Sigmoid colon (tissue), 6 donors: ENCODE measurements at regions not wholly inside any gene's neighbourhood (a gene's known extent, or its start where the extent isn't known, plus 50 kb on each side); places are given as distances from the start of the nearest gene placed in this dataset.

Experiments
- DNase-seq: peaks from one replicate; pipeline ENCODE4 v3.0.0-alpha.2; 2019
- H3K27ac ChIP-seq, 4 donors: fragments of 200-600 bp; sonication (generic); one replicate each; pipeline ENCODE4 v1.5.1; 2016 to 2019; ENCODE audit warnings: mild to moderate bottlenecking in 1 of 4
- H3K27me3 ChIP-seq, 3 donors: fragments of 200-600 bp; sonication (generic); one replicate each; pipeline ENCODE4 v1.5.1; 2019; ENCODE audit warnings: mild to moderate bottlenecking in 1 of 3
- H3K36me3 ChIP-seq, 4 donors: fragments of 200-600 bp; sonication (generic); one replicate each; pipeline ENCODE4 v1.5.1; 2016 to 2019
- H3K4me1 ChIP-seq, 4 donors: fragments of 200-600 bp; sonication (generic); one replicate each; pipeline ENCODE4 v1.5.1; 2017 to 2019
- H3K4me3 ChIP-seq, 4 donors: fragments of 200-600 bp; sonication (generic); one replicate each; pipeline ENCODE4 v1.5.1; 2017 to 2019; ENCODE audit warnings: mild to moderate bottlenecking in 2 of 4, moderate library complexity in 1 of 4
- H3K9me3 ChIP-seq, 4 donors: fragments of 200-600 bp in 3 of 4; sonication (generic) in 3 of 4; one replicate each; pipeline versions ENCODE4 v1.5.1 to v1.6.1; 2013 to 2019
- EP300 ChIP-seq, 4 donors: sonication (generic); formaldehyde crosslinking; IDR thresholded peaks; one replicate each; pipeline ENCODE4 v1.6.1; 2017; ENCODE audit warnings: antibody characterized with exemption in 4 of 4
- POLR2A ChIP-seq, 2 donors: fragments of 450-650 bp; IDR thresholded peaks; one replicate each; pipeline ENCODE4 v1.6.1; 2016; ENCODE audit warnings: antibody characterized with exemption in 2 of 2, mild to moderate bottlenecking in 2 of 2, moderate library complexity in 2 of 2
- POLR2AphosphoS5 ChIP-seq, 4 donors: sonication (generic); formaldehyde crosslinking; IDR thresholded peaks; one replicate each; pipeline ENCODE4 v1.6.1; 2017; ENCODE audit warnings: antibody characterized with exemption in 4 of 4
- WGBS, 2 donors: extraction: QIAGEN DNeasy Blood & Tissue Kit; methylation state at CpG; one replicate each; pipeline ENCODE4 v1.1.7; 2013; 5-methylcytosine and 5-hydroxymethylcytosine counted together
- intact Hi-C: fragments of 100-400 bp; cut with DNase I; formaldehyde crosslinking; loops from one replicate; pipeline ENCODE4 v1.15.1; 2023
- TF ChIP-seq, protein P1 (sequence below), 4 experiments: fragments of 450-650 bp in 3 of 4; fragments of 200-600 bp in 1 of 4; IDR thresholded peaks; one replicate each; pipeline ENCODE4 v1.5.1; 2016 to 2019; ENCODE audit warnings: antibody characterized with exemption in 4 of 4, mild to moderate bottlenecking in 3 of 4, moderate library complexity in 2 of 4
- donor health status: healthy with polysubstance abuse.
- donor health status: healthy.

DNA sequence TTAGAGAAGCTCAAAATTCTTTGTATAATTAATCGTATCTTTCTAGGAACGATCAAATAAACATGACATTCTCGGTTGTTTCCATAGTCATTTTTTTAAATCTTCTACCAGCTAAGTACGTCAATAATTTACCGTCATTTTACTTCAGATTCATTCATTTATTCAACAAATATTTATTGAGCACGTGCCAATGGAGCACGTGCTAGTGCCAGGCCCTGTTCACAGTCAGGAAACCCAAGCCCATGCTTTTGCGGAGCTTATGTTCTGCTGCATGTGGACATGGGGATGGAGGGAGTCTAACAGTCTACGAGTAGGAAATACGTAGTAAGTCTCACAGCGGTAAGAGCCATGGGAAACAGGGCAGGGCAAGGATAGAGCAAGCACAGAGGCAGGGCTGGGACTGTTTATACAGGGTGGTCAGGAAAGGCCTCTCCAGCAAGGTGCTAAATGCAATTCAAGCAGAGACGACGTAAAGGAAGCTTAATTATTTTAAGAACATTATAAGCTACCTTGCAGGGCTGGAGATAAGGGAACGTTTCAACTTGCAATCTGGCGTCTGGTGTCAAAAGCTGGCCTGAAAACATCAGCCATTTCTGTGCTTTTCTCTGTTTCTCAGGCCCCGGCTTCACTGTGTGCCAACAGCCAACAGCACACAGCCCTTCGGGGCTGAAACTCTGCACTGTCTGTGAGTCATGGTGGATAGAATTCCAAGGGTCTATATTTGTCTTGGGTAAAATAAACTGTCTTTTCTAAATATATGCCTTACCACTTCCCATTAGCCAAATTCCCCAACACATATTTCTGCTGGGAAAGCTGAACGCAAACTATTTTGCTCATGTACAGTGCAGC lies 517.1 kb upstream of the ZFP42 start:
- no peak for DNase-seq
- peak overlapping the region; percentile 63 to 79 (median 73) for H3K27ac ChIP-seq
- no peak overlapping the region for H3K4me3 ChIP-seq
- no peaks in the 10 kb centered on the region for H3K27me3 ChIP-seq
- H3K36me3 ChIP-seq: no peaks in the 10 kb centered on the region
- TF ChIP-seq POLR2A (IDR thresholded peaks at IDR 0.05): no peak
- TF ChIP-seq, protein P1, sequence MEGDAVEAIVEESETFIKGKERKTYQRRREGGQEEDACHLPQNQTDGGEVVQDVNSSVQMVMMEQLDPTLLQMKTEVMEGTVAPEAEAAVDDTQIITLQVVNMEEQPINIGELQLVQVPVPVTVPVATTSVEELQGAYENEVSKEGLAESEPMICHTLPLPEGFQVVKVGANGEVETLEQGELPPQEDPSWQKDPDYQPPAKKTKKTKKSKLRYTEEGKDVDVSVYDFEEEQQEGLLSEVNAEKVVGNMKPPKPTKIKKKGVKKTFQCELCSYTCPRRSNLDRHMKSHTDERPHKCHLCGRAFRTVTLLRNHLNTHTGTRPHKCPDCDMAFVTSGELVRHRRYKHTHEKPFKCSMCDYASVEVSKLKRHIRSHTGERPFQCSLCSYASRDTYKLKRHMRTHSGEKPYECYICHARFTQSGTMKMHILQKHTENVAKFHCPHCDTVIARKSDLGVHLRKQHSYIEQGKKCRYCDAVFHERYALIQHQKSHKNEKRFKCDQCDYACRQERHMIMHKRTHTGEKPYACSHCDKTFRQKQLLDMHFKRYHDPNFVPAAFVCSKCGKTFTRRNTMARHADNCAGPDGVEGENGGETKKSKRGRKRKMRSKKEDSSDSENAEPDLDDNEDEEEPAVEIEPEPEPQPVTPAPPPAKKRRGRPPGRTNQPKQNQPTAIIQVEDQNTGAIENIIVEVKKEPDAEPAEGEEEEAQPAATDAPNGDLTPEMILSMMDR (IDR thresholded peaks at IDR 0.05): no peak
- TF ChIP-seq EP300 (IDR thresholded peaks at IDR 0.05): no peak
- no peak for TF ChIP-seq POLR2AphosphoS5 (IDR thresholded peaks at IDR 0.05)
- 47 to 60% methylated on average over 18 of the region's 18 CpGs for WGBS, 2 donors
- peaks cover 0 to 54% (median 35%) of the 10 kb centered on the region in 4 donors for H3K4me1 ChIP-seq
- H3K9me3 ChIP-seq: no peaks in the 10 kb centered on the region
- intact Hi-C loops: no loop called here

DNA sequence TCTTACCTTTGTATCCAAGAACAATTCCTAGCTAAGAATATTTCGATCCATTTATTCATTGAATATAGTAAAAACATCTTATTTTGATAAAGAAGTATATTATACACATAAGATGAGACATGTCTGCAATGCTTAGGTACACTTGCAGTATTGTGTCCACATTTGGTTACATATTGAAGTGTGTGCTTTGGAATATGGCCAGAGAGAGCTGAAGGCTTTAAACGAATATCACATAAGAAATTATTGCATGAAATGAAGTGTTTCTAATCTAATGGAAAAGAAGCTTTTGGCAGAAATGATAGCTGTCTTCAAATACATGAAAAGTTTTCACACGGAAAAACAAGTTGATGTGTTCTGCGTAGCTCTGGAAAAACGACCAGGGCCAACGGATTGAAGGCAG lies 516.1 kb upstream of the ZFP42 start:
- DNase-seq: no peak
- intact Hi-C loops: no loop called here
- no peaks in the 10 kb centered on the region for H3K27me3 ChIP-seq
- 66 to 79% methylated on average over 6 of the region's 6 CpGs for WGBS, 2 donors
- no peak for TF ChIP-seq POLR2AphosphoS5 (IDR thresholded peaks at IDR 0.05)
- TF ChIP-seq POLR2A (IDR thresholded peaks at IDR 0.05): no peak
- TF ChIP-seq, protein P1 (IDR thresholded peaks at IDR 0.05): no peak
- no peak for TF ChIP-seq EP300 (IDR thresholded peaks at IDR 0.05)
- peak overlapping the region in 3 of 4 donors; percentile 70 to 79 (median 76) for H3K27ac ChIP-seq
- no peaks in the 10 kb centered on the region for H3K9me3 ChIP-seq
- H3K4me3 ChIP-seq: no peak overlapping the region
- no peaks in the 10 kb centered on the region for H3K36me3 ChIP-seq
- H3K4me1 ChIP-seq: peaks cover 0 to 53% (median 35%) of the 10 kb centered on the region in 4 donors

DNA sequence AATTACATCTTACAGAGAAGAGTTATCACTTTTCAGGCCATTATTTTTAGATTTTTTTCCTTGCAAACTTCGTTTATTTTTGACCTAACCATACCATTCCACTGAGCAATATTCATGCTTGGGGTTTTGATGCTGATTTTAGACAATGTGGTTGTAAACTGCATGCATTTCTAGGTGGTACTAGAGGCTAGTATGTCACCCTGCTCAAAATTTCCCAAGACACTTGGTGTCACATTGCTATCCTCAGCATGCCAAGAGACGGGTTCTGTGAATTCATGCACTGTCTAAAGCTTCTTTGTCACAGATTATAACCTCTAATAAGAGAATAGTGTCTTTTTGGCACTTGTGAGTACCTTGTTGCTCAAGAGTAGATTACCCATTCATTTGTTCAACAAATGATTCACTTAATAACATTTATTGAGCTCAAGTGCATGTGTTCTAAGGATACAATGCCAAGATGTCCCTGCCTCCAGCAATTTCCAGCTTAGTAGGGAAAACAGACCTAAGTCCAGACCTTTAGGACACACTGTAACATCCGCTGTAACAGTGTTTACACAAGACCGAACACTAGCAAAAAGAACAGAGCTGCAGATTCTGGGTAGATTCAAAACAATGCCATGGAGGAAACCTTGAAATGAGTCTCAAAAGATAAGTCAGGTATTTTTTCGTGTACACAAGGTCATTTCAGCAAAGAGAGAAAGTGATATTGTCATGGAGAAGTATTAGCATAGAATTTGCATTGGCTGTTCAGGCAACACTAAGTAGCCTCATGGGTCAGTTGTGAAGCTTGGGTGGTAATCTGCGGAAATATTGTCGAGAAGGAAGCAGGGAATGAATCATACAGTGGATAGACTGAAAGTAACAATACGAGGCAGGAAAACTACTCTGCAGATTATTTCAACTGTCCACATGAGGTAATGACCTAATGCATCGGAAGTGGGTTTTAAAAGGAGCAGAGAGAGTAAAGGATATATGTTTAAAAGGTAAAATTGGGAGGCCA lies 515.1 kb upstream of the ZFP42 start:
- WGBS, 2 donors: 52 to 67% methylated on average over 9 of the region's 9 CpGs
- Histone ChIP-seq H3K36me3 (no peaks in the 10 kb centered on the region), H3K27ac (peak overlapping the region; percentile 5 to 79 (median 73)), H3K27me3 (no peaks in the 10 kb centered on the region), H3K4me1 (peaks cover 0 to 48% (median 35%) of the 10 kb centered on the region in 4 donors), H3K4me3 (no peak overlapping the region), H3K9me3 (no peaks in the 10 kb centered on the region)
- TF ChIP-seq POLR2AphosphoS5 (IDR thresholded peaks at IDR 0.05) (no peak), EP300 (IDR thresholded peaks at IDR 0.05) (no peak), POLR2A (IDR thresholded peaks at IDR 0.05) (no peak)
- TF ChIP-seq, protein P1 (IDR thresholded peaks at IDR 0.05): no peak
- DNase-seq: no peak
- intact Hi-C loops: no loop called here

DNA sequence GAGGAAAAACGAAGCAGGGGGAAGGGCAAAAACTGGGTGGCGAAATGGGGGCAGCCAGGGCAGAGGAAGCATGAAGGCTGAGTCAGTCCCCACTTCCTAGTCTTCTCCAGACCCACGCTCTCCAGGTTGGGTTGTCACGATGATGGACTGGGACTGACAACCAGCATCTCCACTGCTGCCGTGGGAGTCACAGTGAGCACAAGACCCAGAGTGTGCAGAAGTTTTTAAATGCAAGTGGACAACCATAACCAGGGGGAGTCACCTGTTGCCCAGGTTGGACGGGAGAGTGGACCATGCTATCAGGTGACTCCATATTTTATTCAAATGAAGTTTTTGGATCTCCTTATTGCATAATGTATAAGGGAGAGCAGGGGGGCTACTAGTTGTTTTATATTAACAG lies 511.4 kb upstream of the ZFP42 start:
- no peak overlapping the region for H3K4me3 ChIP-seq
- intact Hi-C loops: no loop called here
- H3K27ac ChIP-seq: no peak overlapping the region
- 77 to 84% methylated on average over 6 of the region's 6 CpGs for WGBS, 2 donors
- H3K36me3 ChIP-seq: no peaks in the 10 kb centered on the region
- H3K9me3 ChIP-seq: peaks cover 0 to 2% (median 0%) of the 10 kb centered on the region in 4 donors
- TF ChIP-seq EP300 (IDR thresholded peaks at IDR 0.05) (no peak), POLR2A (IDR thresholded peaks at IDR 0.05) (no peak), POLR2AphosphoS5 (IDR thresholded peaks at IDR 0.05) (no peak)
- TF ChIP-seq, protein P1 (IDR thresholded peaks at IDR 0.05): no peak
- peaks cover 0 to 24% (median 17%) of the 10 kb centered on the region in 4 donors for H3K4me1 ChIP-seq
- DNase-seq: no peak
- H3K27me3 ChIP-seq: no peaks in the 10 kb centered on the region
